ENCODE measurements at regions not wholly inside any gene's neighbourhood (a gene's known extent, or its start where the extent isn't known, plus 50 kb on each side); places are given as distances from the start of the nearest gene placed in this dataset.

DNA sequence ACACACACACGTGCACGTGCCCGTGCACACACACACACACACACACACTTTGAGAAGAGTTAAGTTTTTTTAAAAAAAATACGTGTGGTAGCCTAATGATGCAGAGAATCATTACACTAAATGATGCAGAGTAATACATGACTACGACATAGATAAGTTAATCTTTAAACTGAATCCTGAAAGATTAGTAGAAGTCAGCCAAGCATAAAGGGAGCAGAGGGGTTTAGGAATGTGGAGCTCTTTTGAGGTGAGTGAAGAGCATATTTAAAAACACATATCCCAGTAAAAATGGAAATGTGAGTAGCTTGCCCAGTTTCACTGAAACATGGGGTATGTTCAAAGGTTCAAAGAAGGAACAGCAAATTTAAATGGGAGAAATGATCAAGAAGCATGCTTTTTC, 61.3 kb upstream of the TYRP1 start:
- no peak overlapping the region for H3K27ac Mint-ChIP-seq
- no peak overlapping the region for H3K4me3 Mint-ChIP-seq
- H3K27me3 Mint-ChIP-seq (ENCODE audit: low read depth) = no peaks in the 10 kb centered on the region
- no peaks in the 10 kb centered on the region for H3K4me1 Mint-ChIP-seq (ENCODE audit: low read depth)
- no peaks in the 10 kb centered on the region for H3K36me3 Mint-ChIP-seq (ENCODE audit: low read depth)
- H3K9me3 Mint-ChIP-seq = peaks cover 4% of the 10 kb centered on the region

DNA sequence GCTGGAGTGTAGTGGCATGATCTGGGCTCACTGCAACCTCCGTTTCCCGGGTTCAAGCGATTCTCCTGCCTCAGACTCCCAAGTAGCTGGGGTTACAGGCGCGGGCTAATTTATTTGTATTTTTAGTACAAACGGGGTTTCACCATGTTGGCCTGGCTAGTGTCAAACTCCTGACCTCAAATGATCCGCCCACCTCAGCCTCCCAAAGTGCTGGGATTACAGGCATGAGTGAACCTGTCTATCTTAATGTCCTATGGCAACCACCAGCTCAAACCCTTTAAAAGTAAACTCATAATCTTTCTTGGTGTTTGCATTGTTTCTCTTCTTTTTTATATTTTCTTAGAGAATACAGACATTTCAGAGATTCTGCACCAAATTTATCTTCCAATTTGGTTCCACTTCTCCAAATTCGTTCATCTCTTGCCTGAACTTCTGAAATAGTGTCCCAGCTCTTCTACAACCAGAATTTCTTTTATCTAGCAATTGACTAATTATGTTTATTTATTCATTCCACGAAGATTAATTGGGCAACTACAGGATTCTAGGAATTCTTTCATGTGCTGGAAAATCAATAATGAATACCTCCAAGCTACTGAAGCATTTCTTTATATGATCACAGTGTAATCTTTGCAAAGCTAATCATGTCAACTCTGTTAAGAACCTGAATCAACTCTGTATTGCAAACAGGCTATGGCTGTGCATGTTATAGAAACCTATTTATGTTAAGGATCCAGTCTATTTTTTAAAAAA, 60.0 kb upstream of the TYRP1 start:
- Mint-ChIP-seq H3K4me3 (no peak overlapping the region), H3K9me3 (peaks cover 4% of the 10 kb centered on the region)

DNA sequence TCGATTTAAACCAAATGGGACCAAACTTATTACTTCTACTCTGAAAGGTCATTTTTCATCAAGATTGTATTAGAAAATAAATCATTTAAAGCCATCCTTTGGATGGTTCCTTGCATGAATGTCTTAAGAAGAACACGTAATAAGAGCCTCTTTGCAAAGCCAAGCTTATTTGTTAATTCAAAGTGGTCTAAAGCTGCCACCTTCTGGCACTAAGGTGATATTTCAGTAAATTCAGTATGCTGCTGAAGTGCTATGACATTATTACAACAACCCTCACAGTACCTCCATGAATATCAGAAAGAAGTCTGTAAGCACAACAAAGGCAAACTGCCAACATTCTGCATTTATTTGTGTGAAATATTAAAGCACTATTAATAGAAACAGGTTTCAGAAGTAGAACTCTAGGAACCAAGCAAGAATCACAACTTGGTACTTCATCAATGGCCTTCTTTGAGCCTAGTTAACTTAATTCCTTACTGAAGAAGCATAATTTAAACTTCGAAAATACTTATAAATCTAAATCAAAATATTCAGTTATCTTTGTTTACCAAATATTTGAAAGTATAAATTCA, 53.1 kb upstream of the TYRP1 start:
- H3K4me3 Mint-ChIP-seq = no peak overlapping the region
- H3K27me3 Mint-ChIP-seq (ENCODE audit: low read depth) = no peaks in the 10 kb centered on the region
- no peaks in the 10 kb centered on the region for H3K36me3 Mint-ChIP-seq (ENCODE audit: low read depth)

More for the DNA sequence above, 60.0 kb upstream of the TYRP1 start:
- Mint-ChIP-seq H3K36me3 (ENCODE audit: low read depth) (no peaks in the 10 kb centered on the region), H3K27ac (no peak overlapping the region), H3K4me1 (ENCODE audit: low read depth) (no peaks in the 10 kb centered on the region), H3K27me3 (ENCODE audit: low read depth) (no peaks in the 10 kb centered on the region)

DNA sequence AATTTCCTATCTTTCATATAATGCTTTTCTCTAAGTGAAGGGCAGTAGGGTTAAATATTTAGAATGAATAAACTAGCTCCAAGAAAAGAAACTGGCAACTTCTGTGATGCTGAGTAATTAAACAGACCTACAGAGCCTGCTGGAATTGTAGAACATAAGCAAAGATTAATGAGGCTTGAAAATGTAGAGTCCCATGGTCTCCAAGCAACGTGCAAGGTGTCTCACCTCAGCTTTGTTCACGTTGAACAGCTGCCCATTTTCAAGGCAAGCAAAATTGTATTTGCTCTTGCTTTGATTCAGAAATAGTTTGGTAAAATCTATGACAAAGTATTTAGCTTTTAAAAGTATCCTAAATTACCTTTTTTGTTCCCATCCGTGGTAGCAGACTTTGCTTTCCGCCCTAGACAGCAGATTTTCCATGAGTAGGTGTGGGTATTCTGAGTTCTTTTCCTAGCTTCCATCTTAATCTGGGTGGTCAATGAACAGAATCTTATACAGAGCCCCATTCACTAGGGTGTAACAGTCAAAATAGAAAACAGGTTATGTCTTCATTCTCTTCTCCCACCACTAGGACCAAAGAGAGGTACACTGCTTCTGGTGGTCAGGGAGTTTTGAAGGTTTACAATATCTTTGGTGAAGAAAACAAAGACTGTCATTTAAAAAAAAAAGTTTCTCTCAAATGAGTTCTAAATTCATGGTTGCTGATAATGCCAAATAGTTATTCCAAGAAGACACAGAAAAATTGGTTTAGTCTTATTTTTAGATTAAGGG, 52.1 kb upstream of the TYRP1 start:
- no peaks in the 10 kb centered on the region for H3K9me3 Mint-ChIP-seq
- no peaks in the 10 kb centered on the region for H3K4me1 Mint-ChIP-seq (ENCODE audit: low read depth)
- H3K36me3 Mint-ChIP-seq (ENCODE audit: low read depth) = no peaks in the 10 kb centered on the region
- H3K27ac Mint-ChIP-seq = no peak overlapping the region
- no peaks in the 10 kb centered on the region for H3K27me3 Mint-ChIP-seq (ENCODE audit: low read depth)
- no peak overlapping the region for H3K4me3 Mint-ChIP-seq

More for the DNA sequence above, 53.1 kb upstream of the TYRP1 start:
- Mint-ChIP-seq H3K4me1 (ENCODE audit: low read depth) (no peaks in the 10 kb centered on the region), H3K27ac (no peak overlapping the region), H3K9me3 (no peaks in the 10 kb centered on the region)
